ENCODE measurements at regions not wholly inside any gene's neighbourhood (a gene's known extent, or its start where the extent isn't known, plus 50 kb on each side); places are given as distances from the start of the nearest gene placed in this dataset.

DNA sequence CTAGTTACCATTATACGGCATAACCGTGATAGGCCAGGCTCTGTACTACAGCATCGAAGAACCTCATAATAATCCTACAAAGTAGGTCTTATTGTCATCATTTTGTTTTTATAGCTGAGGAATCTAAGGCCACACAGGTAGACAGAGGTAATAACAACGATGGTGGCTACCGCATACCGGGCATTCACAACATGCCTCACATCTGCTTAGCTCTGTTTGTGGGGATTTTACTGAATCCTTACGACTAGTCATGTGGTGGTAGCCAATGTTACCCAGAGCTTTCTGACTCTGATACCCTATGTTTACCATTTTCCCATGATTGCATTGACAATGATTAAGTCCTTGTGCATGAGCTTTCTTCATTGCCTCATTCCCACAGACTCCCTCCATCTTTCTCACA is 269.4 kb downstream of the TCF7L2 start:
- no peak overlapping the region for H3K27ac Mint-ChIP-seq
- DNase-seq (no peak), ATAC-seq (replicated peaks) (no peak)
- no peak overlapping the region for H3K4me3 Mint-ChIP-seq
- H3K4me1 Mint-ChIP-seq (ENCODE audit: low read depth in 2 of 2), result peaks cover 2 to 3% of the 10 kb centered on the region in 2 donors
- peaks cover 20 to 25% of the 10 kb centered on the region in 2 donors for H3K27me3 Mint-ChIP-seq
- H3K36me3 Mint-ChIP-seq (ENCODE audit: insufficient read depth), result no peaks in the 10 kb centered on the region
- H3K9me3 Mint-ChIP-seq, result no peaks in the 10 kb centered on the region

DNA sequence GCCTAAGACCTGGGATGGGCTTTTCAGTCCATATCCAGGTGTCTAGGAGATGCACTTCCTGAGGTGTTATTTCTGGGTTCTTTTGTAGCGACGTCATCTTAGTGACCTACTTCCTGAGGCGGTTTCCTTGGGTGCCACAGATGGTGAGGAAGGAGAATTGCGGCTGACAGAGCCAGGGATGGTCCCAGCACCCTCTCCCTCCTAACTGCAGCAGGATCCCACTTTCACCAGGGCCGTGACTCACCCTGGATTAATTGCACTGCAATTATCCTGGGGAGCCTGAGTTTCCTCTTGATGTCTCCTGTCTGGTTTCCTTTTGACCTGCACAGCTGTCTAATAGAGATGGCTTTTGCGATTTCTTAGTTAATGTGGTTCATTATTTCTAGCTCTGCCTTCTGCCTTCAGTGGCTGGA is 271.7 kb downstream of the TCF7L2 start:
- Mint-ChIP-seq H3K4me1 (ENCODE audit: low read depth in 2 of 2) (peaks cover 8 to 14% of the 10 kb centered on the region in 2 donors), H3K4me3 (no peak overlapping the region), H3K36me3 (ENCODE audit: insufficient read depth) (no peaks in the 10 kb centered on the region), H3K27ac (no peak overlapping the region), H3K27me3 (peaks cover 29 to 33% of the 10 kb centered on the region in 2 donors), H3K9me3 (no peaks in the 10 kb centered on the region)
- no peak for ATAC-seq (replicated peaks)
- DNase-seq, result no peak

DNA sequence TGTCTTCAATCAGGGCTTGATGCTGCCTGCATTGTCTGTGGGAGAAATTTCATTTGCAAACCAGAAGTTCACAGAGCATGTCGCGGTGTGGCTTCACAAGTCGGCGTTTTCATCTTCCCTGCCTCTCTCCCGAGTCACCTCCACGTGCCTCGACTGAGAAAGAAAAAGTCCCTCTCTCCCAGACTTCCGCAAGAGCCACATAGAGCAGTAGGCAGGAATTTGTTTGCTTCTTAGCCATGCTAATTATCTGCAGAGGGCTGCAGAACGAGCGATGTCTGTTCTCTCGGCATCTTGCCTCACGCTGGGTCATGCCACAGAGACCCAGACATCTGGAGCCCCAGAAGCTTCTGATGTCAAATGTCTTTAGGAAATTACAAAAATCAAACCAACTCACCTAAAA is 272.2 kb downstream of the TCF7L2 start:
- ATAC-seq (replicated peaks) (no peak), DNase-seq (no peak)
- H3K27ac Mint-ChIP-seq, result no peak overlapping the region
- H3K9me3 Mint-ChIP-seq, result no peaks in the 10 kb centered on the region
- no peak overlapping the region for H3K4me3 Mint-ChIP-seq
- H3K4me1 Mint-ChIP-seq (ENCODE audit: low read depth in 2 of 2), result peaks cover 10 to 14% of the 10 kb centered on the region in 2 donors
- peaks cover 29 to 33% of the 10 kb centered on the region in 2 donors for H3K27me3 Mint-ChIP-seq
- H3K36me3 Mint-ChIP-seq (ENCODE audit: insufficient read depth), result no peaks in the 10 kb centered on the region

DNA sequence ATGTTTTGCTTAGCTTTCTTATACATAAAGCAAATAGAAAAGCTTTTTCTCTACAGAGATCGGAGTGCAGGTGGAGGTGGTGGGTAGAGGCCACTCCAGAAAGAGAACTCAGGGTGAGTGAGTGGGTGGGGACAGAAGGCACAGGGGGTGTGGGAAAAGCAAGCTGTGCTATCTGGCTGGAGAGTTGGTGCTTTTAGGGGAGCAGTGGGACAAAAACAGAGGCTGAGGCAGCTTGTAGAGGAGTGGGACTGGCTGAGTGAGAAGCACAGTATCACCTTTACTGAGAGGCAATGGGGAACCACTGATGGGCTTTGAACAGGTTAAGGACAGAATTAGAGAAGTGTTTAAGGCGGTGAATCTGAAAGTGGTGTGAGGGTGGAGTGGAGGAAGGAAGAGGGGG is 275.3 kb downstream of the TCF7L2 start:
- H3K27me3 Mint-ChIP-seq, result peaks cover 36 to 55% of the 10 kb centered on the region in 2 donors
- no peak for ATAC-seq (replicated peaks)

DNA sequence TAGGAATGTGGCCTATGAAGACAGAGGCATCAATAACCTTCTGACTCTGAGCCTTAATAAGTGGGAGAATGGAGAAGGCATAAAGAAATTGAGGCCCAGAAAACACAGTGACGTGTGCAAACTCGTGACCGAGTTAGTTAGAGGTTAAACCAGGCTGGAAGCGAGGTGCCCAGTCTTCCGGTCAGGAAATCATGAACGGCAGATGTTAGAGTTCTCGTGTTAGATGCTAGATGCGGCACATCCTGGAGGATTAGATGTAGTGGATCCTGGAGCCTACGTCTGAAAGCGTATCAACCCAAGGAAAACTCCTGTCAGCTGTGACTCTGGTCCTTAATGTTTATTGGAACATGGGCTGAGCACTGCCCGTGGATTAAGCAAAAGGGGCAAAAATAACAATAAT is 275.9 kb downstream of the TCF7L2 start:
- Mint-ChIP-seq H3K27me3 (peaks cover 36 to 56% of the 10 kb centered on the region in 2 donors), H3K4me1 (ENCODE audit: low read depth in 2 of 2) (peaks cover 10 to 14% of the 10 kb centered on the region in 2 donors), H3K4me3 (no peak overlapping the region), H3K27ac (no peak overlapping the region), H3K36me3 (ENCODE audit: insufficient read depth) (peaks cover 3% of the 10 kb centered on the region), H3K9me3 (no peaks in the 10 kb centered on the region)
- ATAC-seq (replicated peaks), result no peak
- no peak for DNase-seq

More for the DNA sequence above, 275.3 kb downstream of the TCF7L2 start:
- DNase-seq, result no peak
- H3K4me1 Mint-ChIP-seq (ENCODE audit: low read depth in 2 of 2), result peaks cover 10 to 14% of the 10 kb centered on the region in 2 donors
- H3K36me3 Mint-ChIP-seq (ENCODE audit: insufficient read depth), result peaks cover 3% of the 10 kb centered on the region
- H3K27ac Mint-ChIP-seq, result no peak overlapping the region
- no peak overlapping the region for H3K4me3 Mint-ChIP-seq
- no peaks in the 10 kb centered on the region for H3K9me3 Mint-ChIP-seq

DNA sequence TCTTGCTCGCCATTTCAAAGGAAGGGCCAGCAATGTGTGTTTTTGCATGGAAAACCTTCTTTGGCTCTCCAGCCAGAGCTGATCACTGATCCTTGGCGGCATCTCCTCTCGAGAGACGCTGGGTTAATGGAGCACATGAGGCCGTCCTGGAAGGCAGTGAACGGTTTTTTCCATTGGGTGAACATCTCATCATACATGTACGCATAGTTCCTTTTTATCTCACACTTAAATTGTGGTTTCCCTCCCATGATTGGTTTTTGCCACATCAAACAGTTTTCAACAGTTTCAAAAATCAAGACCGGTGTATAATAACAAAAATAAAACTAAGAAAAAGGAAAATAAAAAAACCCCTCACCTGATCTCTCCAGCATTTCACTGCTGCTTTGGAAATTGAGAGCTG is 276.4 kb downstream of the TCF7L2 start:
- Mint-ChIP-seq H3K4me1 (ENCODE audit: low read depth in 2 of 2) (peaks cover 10 to 14% of the 10 kb centered on the region in 2 donors), H3K9me3 (no peaks in the 10 kb centered on the region), H3K4me3 (no peak overlapping the region), H3K36me3 (ENCODE audit: insufficient read depth) (peaks cover 3% of the 10 kb centered on the region), H3K27me3 (peaks cover 36 to 56% of the 10 kb centered on the region in 2 donors), H3K27ac (no peak overlapping the region)
- peak; percentile 37 for ATAC-seq (replicated peaks)
- DNase-seq, result no peak

DNA sequence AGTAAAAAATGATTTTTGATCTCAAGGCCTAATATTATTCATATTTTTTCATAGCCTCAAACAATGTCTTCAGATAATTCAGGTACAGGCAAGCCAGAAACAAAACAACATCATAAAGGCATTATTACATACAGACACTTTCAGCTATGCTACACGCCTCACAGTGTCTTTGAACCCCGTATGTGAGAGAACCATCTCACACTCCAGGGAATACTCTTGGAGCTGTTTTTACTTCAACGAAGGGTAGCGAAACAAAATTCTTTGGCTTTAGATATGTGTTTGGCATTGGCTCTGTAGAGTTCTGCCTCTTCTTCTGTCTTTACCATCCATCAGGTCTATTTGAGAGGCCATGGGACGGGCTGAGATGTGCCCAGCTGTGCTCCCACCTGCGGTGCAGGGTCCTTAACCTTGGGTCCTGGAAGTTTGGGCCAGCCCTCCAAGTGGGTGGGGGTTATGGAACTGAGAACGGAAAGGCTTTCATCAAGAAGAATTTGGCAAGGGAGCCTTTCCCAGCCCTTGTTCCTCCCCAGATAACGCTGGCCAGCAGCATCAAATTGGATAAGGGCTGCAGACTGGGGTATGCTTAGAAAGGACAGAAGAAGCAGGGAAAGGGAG is 276.9 kb downstream of the TCF7L2 start:
- no peaks in the 10 kb centered on the region for H3K9me3 Mint-ChIP-seq
- peaks cover 10 to 11% of the 10 kb centered on the region in 2 donors for H3K4me1 Mint-ChIP-seq (ENCODE audit: low read depth in 2 of 2)
- DNase-seq (no peak), ATAC-seq (replicated peaks) (no peak)
- no peak overlapping the region for H3K4me3 Mint-ChIP-seq
- peaks cover 3% of the 10 kb centered on the region for H3K36me3 Mint-ChIP-seq (ENCODE audit: insufficient read depth)
- H3K27ac Mint-ChIP-seq, result no peak overlapping the region
- H3K27me3 Mint-ChIP-seq, result peaks cover 36 to 56% of the 10 kb centered on the region in 2 donors

DNA sequence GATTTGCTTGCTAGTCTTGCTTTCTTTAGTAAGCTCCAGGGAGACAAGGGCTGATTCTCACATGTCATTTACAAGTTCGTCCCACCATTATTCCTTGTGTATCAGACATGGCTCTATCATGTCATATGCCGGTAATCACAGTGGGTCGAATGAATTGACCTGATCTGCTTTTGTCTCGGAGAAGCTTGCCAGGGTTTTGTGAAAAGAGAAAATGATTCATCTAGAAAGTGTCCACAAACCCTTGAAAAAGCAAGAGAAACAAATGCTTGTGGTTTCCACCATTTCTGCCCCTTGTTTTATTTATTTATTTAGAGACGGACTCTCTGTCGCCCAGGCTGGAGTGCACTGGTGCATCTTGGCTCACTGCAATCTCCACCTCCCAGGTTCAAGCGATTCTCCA is 278.5 kb downstream of the TCF7L2 start:
- H3K27me3 Mint-ChIP-seq, result peaks cover 20 to 44% of the 10 kb centered on the region in 2 donors
- no peak for ATAC-seq (replicated peaks)
- H3K9me3 Mint-ChIP-seq, result no peaks in the 10 kb centered on the region
- peaks cover 11% of the 10 kb centered on the region in 2 donors for H3K4me1 Mint-ChIP-seq (ENCODE audit: low read depth in 2 of 2)
- no peak overlapping the region for H3K27ac Mint-ChIP-seq
- peaks cover 3% of the 10 kb centered on the region for H3K36me3 Mint-ChIP-seq (ENCODE audit: insufficient read depth)
- DNase-seq, result no peak
- H3K4me3 Mint-ChIP-seq, result no peak overlapping the region

DNA sequence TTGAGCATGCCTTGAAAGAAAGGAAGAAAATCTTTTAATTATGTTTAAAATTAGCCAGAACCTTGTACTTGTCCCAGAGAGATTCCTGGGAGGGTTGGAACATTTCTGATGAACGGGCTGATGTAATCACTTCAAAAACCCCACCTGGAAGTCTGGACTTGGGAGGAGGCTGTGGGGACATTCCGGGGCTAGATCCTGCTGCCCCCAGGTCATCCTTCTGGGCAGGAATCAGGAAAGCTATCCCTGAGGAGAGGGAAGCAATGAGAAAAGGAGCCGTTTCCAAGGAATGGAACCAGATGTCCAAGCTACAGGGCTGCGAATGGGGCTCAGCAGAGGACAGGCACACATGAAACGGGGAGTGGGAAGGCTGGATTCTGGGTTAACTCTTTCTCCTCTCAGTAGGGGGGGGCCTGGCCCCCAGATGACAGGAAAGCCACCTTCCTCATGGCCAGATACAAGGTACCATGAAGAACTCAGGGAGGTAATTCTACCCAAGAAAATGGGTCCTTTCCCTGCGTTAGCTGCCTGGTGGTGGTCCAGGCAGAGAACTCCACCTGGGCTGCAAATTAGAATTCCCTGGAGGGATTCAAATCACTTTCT is 280.1 kb downstream of the TCF7L2 start:
- no peak overlapping the region for H3K27ac Mint-ChIP-seq
- H3K36me3 Mint-ChIP-seq (ENCODE audit: insufficient read depth), result peaks cover 3% of the 10 kb centered on the region
- H3K4me3 Mint-ChIP-seq, result no peak overlapping the region
- H3K27me3 Mint-ChIP-seq, result peaks cover 19 to 31% of the 10 kb centered on the region in 2 donors
- no peaks in the 10 kb centered on the region for H3K9me3 Mint-ChIP-seq
- DNase-seq (no peak), ATAC-seq (replicated peaks) (no peak)
- H3K4me1 Mint-ChIP-seq (ENCODE audit: low read depth in 2 of 2), result peaks cover 11% of the 10 kb centered on the region in 2 donors

DNA sequence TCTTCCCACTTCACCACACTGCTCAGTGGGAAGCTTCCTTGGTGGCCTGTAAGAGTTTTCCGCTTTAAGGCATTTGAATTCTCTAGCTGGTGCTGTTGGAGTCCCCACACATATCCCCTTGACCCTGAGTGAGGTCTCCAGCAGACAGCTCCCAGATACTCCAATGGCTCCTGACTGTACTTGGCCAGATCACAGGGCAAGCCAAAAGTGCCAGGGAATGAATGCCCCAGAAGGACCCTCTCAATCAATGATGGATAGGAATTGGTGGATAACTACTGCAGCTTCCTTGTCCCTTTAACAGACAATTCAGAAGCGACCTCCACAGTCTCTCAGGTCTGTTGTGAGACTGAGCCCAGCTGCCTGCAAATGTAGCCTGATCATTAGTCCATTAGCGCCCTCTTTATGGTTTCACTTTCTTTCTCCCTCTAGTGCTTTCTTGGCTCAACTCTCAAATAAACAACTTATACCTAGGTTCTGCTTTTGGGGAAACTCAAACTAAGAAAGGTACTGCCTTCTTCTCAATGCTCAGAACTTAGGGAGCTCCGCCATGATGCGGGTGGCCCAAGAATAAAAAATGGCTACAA is 283.0 kb downstream of the TCF7L2 start:
- Mint-ChIP-seq H3K27ac (peak overlapping the region in 1 of 2 donors; percentile 4), H3K27me3 (peaks cover 26 to 33% of the 10 kb centered on the region in 2 donors), H3K4me3 (peak overlapping the region; percentile 46 to 52), H3K4me1 (ENCODE audit: low read depth in 2 of 2) (peaks cover 0 to 3% of the 10 kb centered on the region in 2 donors), H3K9me3 (no peaks in the 10 kb centered on the region), H3K36me3 (ENCODE audit: insufficient read depth) (peaks cover 5% of the 10 kb centered on the region)
- peak; percentile 51 for ATAC-seq (replicated peaks)
- DNase-seq, result no peak

DNA sequence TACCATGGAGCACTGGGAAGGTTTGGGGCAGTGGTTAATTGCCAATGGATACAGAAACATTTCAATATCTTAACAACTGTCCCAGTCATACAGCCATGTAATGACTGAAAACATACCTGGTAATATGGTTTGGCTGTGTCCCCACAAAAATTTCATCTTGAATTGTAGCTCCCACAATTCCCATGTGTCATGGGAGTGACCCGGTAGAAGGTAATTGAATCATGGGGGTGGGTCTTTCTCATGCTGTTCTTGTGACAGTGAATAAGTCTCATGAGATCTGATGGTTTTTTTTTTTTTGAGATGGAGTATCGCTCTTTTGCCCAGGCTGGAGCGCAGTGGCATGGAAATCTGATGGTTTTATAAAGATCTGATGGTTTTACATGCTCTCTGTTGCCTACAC is 284.4 kb downstream of the TCF7L2 start:
- peaks cover 0 to 3% of the 10 kb centered on the region in 2 donors for H3K4me1 Mint-ChIP-seq (ENCODE audit: low read depth in 2 of 2)
- no peak overlapping the region for H3K27ac Mint-ChIP-seq
- no peak overlapping the region for H3K4me3 Mint-ChIP-seq
- DNase-seq, result no peak
- H3K27me3 Mint-ChIP-seq, result peaks cover 28 to 33% of the 10 kb centered on the region in 2 donors
- peaks cover 5% of the 10 kb centered on the region for H3K36me3 Mint-ChIP-seq (ENCODE audit: insufficient read depth)
- no peak for ATAC-seq (replicated peaks)
- no peaks in the 10 kb centered on the region for H3K9me3 Mint-ChIP-seq

DNA sequence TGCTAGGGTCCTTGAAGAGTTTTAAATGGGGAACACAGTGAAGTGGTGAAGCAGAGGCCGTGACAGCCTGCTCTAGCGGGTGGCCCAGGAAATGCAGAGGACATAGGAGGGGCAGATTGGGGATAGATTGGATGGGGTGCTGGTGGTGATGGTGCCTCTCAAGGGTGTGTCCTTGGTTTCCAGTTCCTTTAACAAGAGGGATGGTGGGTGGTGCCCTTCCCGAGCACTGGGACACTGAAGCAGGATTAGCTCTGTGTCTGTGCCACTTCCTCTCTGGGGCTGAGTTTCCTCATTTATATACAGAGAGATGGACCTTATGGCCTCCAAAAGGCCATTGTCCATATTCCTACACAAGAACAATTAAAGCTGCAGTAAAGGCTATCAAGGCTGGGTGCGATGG is 285.5 kb downstream of the TCF7L2 start:
- Mint-ChIP-seq H3K27ac (no peak overlapping the region), H3K27me3 (peaks cover 34 to 35% of the 10 kb centered on the region in 2 donors), H3K4me3 (no peak overlapping the region), H3K36me3 (ENCODE audit: insufficient read depth) (peaks cover 5% of the 10 kb centered on the region), H3K9me3 (no peaks in the 10 kb centered on the region), H3K4me1 (ENCODE audit: low read depth in 2 of 2) (peaks cover 0 to 3% of the 10 kb centered on the region in 2 donors)
- no peak for ATAC-seq (replicated peaks)
- DNase-seq, result no peak

DNA sequence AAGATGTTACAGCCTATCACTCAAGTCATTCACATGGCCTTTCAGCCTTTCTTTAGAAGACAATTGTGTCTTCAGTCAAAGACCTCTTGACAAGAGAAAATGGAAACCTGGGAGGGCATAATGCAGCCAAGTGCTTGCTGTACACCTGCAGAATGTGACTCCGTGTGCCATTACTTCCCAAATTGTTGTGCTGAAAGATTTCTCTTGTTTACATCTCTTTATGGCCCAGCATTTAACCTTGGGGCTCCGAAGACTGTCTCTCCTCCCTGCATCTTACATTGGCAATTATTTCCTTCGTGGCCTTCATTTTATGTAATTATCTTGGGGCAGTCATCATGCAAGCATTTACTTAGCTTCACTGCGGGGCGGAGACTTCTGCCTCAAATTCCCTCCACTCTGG is 287.0 kb downstream of the TCF7L2 start:
- no peak overlapping the region for H3K27ac Mint-ChIP-seq
- no peak for DNase-seq
- H3K36me3 Mint-ChIP-seq (ENCODE audit: insufficient read depth), result peaks cover 5% of the 10 kb centered on the region
- H3K27me3 Mint-ChIP-seq, result peaks cover 38 to 43% of the 10 kb centered on the region in 2 donors
- H3K4me1 Mint-ChIP-seq (ENCODE audit: low read depth in 2 of 2), result peaks cover 0 to 3% of the 10 kb centered on the region in 2 donors
- no peak overlapping the region for H3K4me3 Mint-ChIP-seq
- no peak for ATAC-seq (replicated peaks)
- H3K9me3 Mint-ChIP-seq, result no peaks in the 10 kb centered on the region
